K562 (cell line): ENCODE measurements at regions not wholly inside any gene's neighbourhood (a gene's known extent, or its start where the extent isn't known, plus 50 kb on each side); places are given as distances from the start of the nearest gene placed in this dataset.

Source experiments
- ATAC-seq: fragments of 200-7000 bp; cut with Tn5 transposase; 3 replicates; pipeline ENCODE4 v1.9.1; 2020; ENCODE audit warnings: moderate library complexity
- BruUV-seq: library from RNA; stranded (reverse); fragments of 400-500 nt; replicated peaks from 2 replicates; lab custom pipeline; 2021; lab: Mats Ljungman, UMichigan
- CTCF ChIA-PET: fragments of 300-600 bp; formaldehyde crosslinking; extraction: SDS; loops from one replicate; lab custom pipeline; 2021; ENCODE audit warnings: low intra/inter-chr PET ratio; lab: Yijun Ruan, JAX
- POLR2A ChIA-PET: fragments of 300-600, 350-650 bp; sonication (Branson Sonifier 250); formaldehyde crosslinking; extraction: SDS; loops from one replicate; lab custom pipeline; 2021; ENCODE audit warnings: antibody characterized with exemption, inconsistent platforms; lab: Yijun Ruan, JAX
- DNase-seq, 4 experiments: peaks; one replicate each; pipeline versions ENCODE4 v3.0.0 to v3.0.0-alpha.2; 2011 to 2018; ENCODE audit warnings: low spot score in 3 of 4, mixed read lengths in 3 of 4; ENCODE audit errors: extremely low read depth in 1 of 4
- FAIRE-seq: peaks from 2 replicates; lab custom pipeline; 2011; peaks lifted over from hg19 to GRCh38; lab: Jason Lieb, UNC
- H2AFZ ChIP-seq: 2 replicates; pipeline ENCODE4 v1.6.0; 2011; ENCODE audit warnings: low read depth, low read length, control low read depth, inconsistent platforms
- H3K27ac ChIP-seq: fragments of 200-600 bp; 3 replicates; pipeline ENCODE4 v1.8.0; 2011; ENCODE audit warnings: low read depth, mild to moderate bottlenecking, control low read depth, inconsistent platforms, low read length, moderate library complexity, mixed read lengths; ENCODE audit errors: extremely low read depth
- H3K27me3 ChIP-seq, 2 experiments: fragments of 300-600 bp in 1 of 2; 2 replicates in 1 of 2; 3 replicates in 1 of 2; pipeline versions ENCODE4 v1.6.0 to v1.8.0; 2011; ENCODE audit warnings: inconsistent platforms in 2 of 2, low read length in 2 of 2, mild to moderate bottlenecking in 1 of 2, mixed read lengths in 1 of 2, moderate library complexity in 1 of 2; ENCODE audit not compliant: control insufficient read depth in 2 of 2, insufficient read depth in 2 of 2
- H3K36me3 ChIP-seq: fragments of 300-600 bp; 3 replicates; pipeline ENCODE4 v1.8.0; 2011; ENCODE audit warnings: mild to moderate bottlenecking, low read length, inconsistent platforms; ENCODE audit not compliant: control insufficient read depth, insufficient read depth
- H3K4me1 ChIP-seq, 2 experiments: fragments of 200-600 bp in 1 of 2; replicated peaks in 1 of 2; 2 replicates in 1 of 2; 3 replicates in 1 of 2; pipeline versions ENCODE4 v1.5.1 to v1.8.0; 2011; ENCODE audit warnings: inconsistent platforms in 2 of 2, low read length in 2 of 2, mild to moderate bottlenecking in 1 of 2, mixed read lengths in 1 of 2, moderate library complexity in 1 of 2; ENCODE audit not compliant: control insufficient read depth in 2 of 2, insufficient read depth in 2 of 2
- H3K4me2 ChIP-seq: 2 replicates; pipeline ENCODE4 v1.6.1; 2011; ENCODE audit warnings: low read length, control low read depth, inconsistent platforms, mixed read lengths; ENCODE audit not compliant: insufficient read depth
- H3K4me3 ChIP-seq: fragments of 200-600 bp; sonication (generic), shearing (Covaris generic); 2 replicates; pipeline ENCODE4 v1.5.1; 2016; ENCODE audit warnings: control low read depth, inconsistent platforms
- H3K79me2 ChIP-seq: fragments of 200-600 bp; 3 replicates; pipeline ENCODE4 v1.8.0; 2011; ENCODE audit warnings: low read length, inconsistent platforms; ENCODE audit not compliant: control insufficient read depth, insufficient read depth
- H3K9ac ChIP-seq, 2 experiments: 2 replicates each; pipeline versions ENCODE4 v1.6.0 to v1.6.1; 2011; ENCODE audit warnings: low read depth in 2 of 2, low read length in 2 of 2, control low read depth in 1 of 2, inconsistent platforms in 1 of 2, mild to moderate bottlenecking in 1 of 2, mixed read lengths in 1 of 2; ENCODE audit not compliant: insufficient read depth in 1 of 2
- H3K9me1 ChIP-seq: one replicate; pipeline ENCODE4 v1.6.0; 2011; ENCODE audit warnings: inconsistent platforms, mild to moderate bottlenecking, low read length, moderate library complexity; ENCODE audit not compliant: control insufficient read depth, insufficient read depth
- H3K9me3 ChIP-seq: replicated peaks from 2 replicates; pipeline ENCODE4 v1.5.1; 2011; ENCODE audit warnings: low read depth, low read length, inconsistent platforms; ENCODE audit not compliant: control insufficient read depth, insufficient read depth
- H4K20me1 ChIP-seq: replicated peaks from 2 replicates; pipeline ENCODE4 v1.6.1; 2011; ENCODE audit warnings: low read length, inconsistent platforms, mixed read lengths; ENCODE audit not compliant: control insufficient read depth, insufficient read depth
- BCLAF1 ChIP-seq, 2 experiments: fragments of 450-650 bp in 1 of 2; IDR thresholded peaks; 2 replicates each; pipeline ENCODE4 v1.6.1; 2011 to 2017; ENCODE audit warnings: low read depth in 2 of 2, antibody characterized with exemption in 1 of 2, borderline replicate concordance in 1 of 2, low read length in 1 of 2, mild to moderate bottlenecking in 1 of 2, mixed read lengths in 1 of 2; ENCODE audit not compliant: control insufficient read depth in 1 of 2
- C11orf30 ChIP-seq: fragments of 450-650 bp; IDR thresholded peaks from 2 replicates; pipeline ENCODE4 v1.6.1; 2016; ENCODE audit warnings: low read depth, mild to moderate bottlenecking
- HMG20B ChIP-seq: fragments of 250-450 bp; sonication (Bioruptor Pico); IDR thresholded peaks from 2 replicates; pipeline ENCODE4 v1.5.0; 2021; ENCODE audit warnings: mild to moderate bottlenecking
- HNRNPUL1 ChIP-seq: fragments of 200-400 bp; formaldehyde crosslinking; IDR thresholded peaks from 2 replicates; pipeline ENCODE4 v1.6.1; 2017; ENCODE audit warnings: low read length
- LEF1 ChIP-seq: fragments of 450-650 bp; IDR thresholded peaks from 2 replicates; pipeline ENCODE4 v1.6.1; 2016; ENCODE audit warnings: mild to moderate bottlenecking
- RAD21 ChIP-seq, 2 experiments: fragments of 250-450 bp in 1 of 2; fragments of 450-650 bp in 1 of 2; sonication (Bioruptor Pico) in 1 of 2; formaldehyde crosslinking in 1 of 2; IDR thresholded peaks in 1 of 2; conservative IDR thresholded peaks in 1 of 2; 2 replicates each; pipeline versions ENCODE4 v1.4.0 to v1.8.0; 2020 to 2022; ENCODE audit warnings: mild to moderate bottlenecking in 2 of 2, moderate library complexity in 1 of 2
- RERE ChIP-seq: sonication (generic); formaldehyde crosslinking; IDR thresholded peaks from 2 replicates; pipeline ENCODE4 v1.8.0; 2023; ENCODE audit warnings: missing genetic modification reagents, mild to moderate bottlenecking, borderline replicate concordance
- SLC30A9 ChIP-seq: fragments of 250-450 bp; sonication (Bioruptor Pico); IDR thresholded peaks from 2 replicates; pipeline ENCODE4 v1.8.0; 2022; ENCODE audit warnings: mild to moderate bottlenecking, moderate library complexity
- THAP12 ChIP-seq: fragments of 250-450 bp; sonication (Bioruptor Pico); IDR thresholded peaks from 2 replicates; pipeline ENCODE4 v1.9.0; 2021; ENCODE audit warnings: mild to moderate bottlenecking, inconsistent platforms
- TRIM24 ChIP-seq, 2 experiments: fragments of 450-650 bp; IDR thresholded peaks; 2 replicates each; pipeline ENCODE4 v1.6.1; 2016
- WGBS: fragments of 100-300 bp; shearing (Covaris generic); methylation state at CpG from one replicate; pipeline ENCODE4 v1.1.6; 2016; ENCODE audit warnings: low coverage, mixed read lengths; ENCODE audit not compliant: insufficient coverage; ENCODE audit errors: missing lambda C conversion rate; 5-methylcytosine and 5-hydroxymethylcytosine counted together
- in situ Hi-C: fragments of 300-500 bp; cut with MboI; formaldehyde crosslinking; loops from 4 replicates; pipeline ENCODE4 v1.15.0; 2018; ENCODE audit warnings: inconsistent platforms, mixed read lengths
- intact Hi-C: fragments of 100-400 bp; cut with micrococcal nuclease; formaldehyde crosslinking; loops from 2 replicates; pipeline ENCODE4 v1.14.2; 2022

GRCh38 chr9:95381221-95381620 is 63.7 kb upstream of the FANCC start (continued):
- TF ChIP-seq BCLAF1 (IDR thresholded peaks at IDR 0.05; ENCODE audit: borderline replicate concordance in 1 of 2, control insufficient read depth in 1 of 2, low read depth in 2 of 2, low read length in 1 of 2) (no peak), C11orf30 (peak; percentile 87), THAP12 (CRISPR knock-in tag) (no peak)
- TF ChIP-seq, all 486 proteins: peak for 15

- no peaks in the 10 kb centered on the region for H3K79me2 ChIP-seq
Observed at GRCh38 chr9:95379630-95380029, 62.1 kb upstream of the FANCC start.

More at GRCh38 chr9:95379630-95380029, 62.1 kb upstream of the FANCC start:
- Histone ChIP-seq H3K27ac (no peak overlapping the region), H4K20me1 (no peaks in the 10 kb centered on the region), H3K27me3 (peaks cover 10 to 18% of the 10 kb centered on the region in 2 experiments; a peak in 4 of 5 replicates), H3K9me1 (no peaks in the 10 kb centered on the region), H3K9ac (no peak overlapping the region; a peak in 1 of 4 replicates), H2AFZ (no peak overlapping the region), H3K9me3 (no peaks in the 10 kb centered on the region), H3K36me3 (no peaks in the 10 kb centered on the region), H3K4me2 (no peak overlapping the region), H3K4me3 (no peak overlapping the region), H3K4me1 (peaks cover 2 to 11% of the 10 kb centered on the region in 2 experiments; a peak in 2 of 5 replicates)
- FAIRE-seq = no peak
- no peak for ATAC-seq
- no peak for TF ChIP-seq LEF1
- TF ChIP-seq HMG20B (CRISPR knock-in tag) = no peak
- TF ChIP-seq HNRNPUL1 = no peak
- TF ChIP-seq SLC30A9 (CRISPR knock-in tag) = no peak
- TF ChIP-seq TRIM24 (IDR thresholded peaks at IDR 0.05) = no peak
- TF ChIP-seq RERE (CRISPR knock-in tag) = no peak
- peak in 1 of 2 experiments; percentile 21; a peak in 2 of 4 replicates for TF ChIP-seq RAD21 (CRISPR knock-in tag; conservative IDR thresholded peaks at IDR 0.05 in 1 of 2, IDR thresholded peaks at IDR 0.05 in 1 of 2)
- ChIA-PET POLR2A (no interaction called here), CTCF (no interaction called here)
- intact Hi-C loops (no loop called here), in situ Hi-C loops (no loop called here)
- 27% methylated on average over 5 of the region's 5 CpGs for WGBS
- BruUV-seq = no TSS peak
- DNase-seq = no peak
